ENCODE measurements at regions not wholly inside any gene's neighbourhood (a gene's known extent, or its start where the extent isn't known, plus 50 kb on each side); places are given as distances from the start of the nearest gene placed in this dataset.

DNA sequence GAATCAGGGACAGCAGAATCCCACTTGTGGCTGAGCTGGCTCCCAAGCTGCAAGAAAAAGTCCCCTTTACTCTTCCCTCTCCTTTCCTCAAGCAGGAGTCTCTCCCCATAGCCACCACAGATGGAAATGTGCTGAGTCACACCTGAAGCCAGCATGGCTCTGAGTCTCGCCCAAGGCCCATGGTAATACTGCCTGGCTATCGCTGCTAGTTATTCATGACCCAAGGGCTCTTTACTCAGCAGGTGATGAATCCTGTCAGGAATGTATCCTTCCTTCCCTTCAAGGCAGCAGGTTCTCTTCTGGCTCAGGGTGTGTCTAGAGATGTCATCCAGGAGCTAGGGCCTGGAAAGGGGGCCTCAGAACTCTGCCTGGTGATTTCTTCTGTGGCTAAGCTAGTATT, 403.3 kb upstream of the PTPRD start:
- TF ChIP-seq, protein P1, sequence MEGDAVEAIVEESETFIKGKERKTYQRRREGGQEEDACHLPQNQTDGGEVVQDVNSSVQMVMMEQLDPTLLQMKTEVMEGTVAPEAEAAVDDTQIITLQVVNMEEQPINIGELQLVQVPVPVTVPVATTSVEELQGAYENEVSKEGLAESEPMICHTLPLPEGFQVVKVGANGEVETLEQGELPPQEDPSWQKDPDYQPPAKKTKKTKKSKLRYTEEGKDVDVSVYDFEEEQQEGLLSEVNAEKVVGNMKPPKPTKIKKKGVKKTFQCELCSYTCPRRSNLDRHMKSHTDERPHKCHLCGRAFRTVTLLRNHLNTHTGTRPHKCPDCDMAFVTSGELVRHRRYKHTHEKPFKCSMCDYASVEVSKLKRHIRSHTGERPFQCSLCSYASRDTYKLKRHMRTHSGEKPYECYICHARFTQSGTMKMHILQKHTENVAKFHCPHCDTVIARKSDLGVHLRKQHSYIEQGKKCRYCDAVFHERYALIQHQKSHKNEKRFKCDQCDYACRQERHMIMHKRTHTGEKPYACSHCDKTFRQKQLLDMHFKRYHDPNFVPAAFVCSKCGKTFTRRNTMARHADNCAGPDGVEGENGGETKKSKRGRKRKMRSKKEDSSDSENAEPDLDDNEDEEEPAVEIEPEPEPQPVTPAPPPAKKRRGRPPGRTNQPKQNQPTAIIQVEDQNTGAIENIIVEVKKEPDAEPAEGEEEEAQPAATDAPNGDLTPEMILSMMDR (IDR thresholded peaks at IDR 0.05 in 4 of 5, conservative IDR thresholded peaks at IDR 0.05 in 1 of 5): no peak
- no peak for TF ChIP-seq POLR2A (IDR thresholded peaks at IDR 0.05)
